ENCODE measurements at regions not wholly inside any gene's neighbourhood (a gene's known extent, or its start where the extent isn't known, plus 50 kb on each side); places are given as distances from the start of the nearest gene placed in this dataset.

GRCh38 chr14:44215660-44216059, 291.4 kb downstream of the FSCB start:
- H3K4me3 ChIP-seq (ENCODE audit: low read depth, low read length): no peak overlapping the region
- H3K36me3 ChIP-seq (ENCODE audit: control insufficient read depth, insufficient read depth, low read length): no peaks in the 10 kb centered on the region
- H3K27me3 ChIP-seq (ENCODE audit: control insufficient read depth, insufficient read depth, low read length): no peaks in the 10 kb centered on the region
- TF ChIP-seq, protein P1, sequence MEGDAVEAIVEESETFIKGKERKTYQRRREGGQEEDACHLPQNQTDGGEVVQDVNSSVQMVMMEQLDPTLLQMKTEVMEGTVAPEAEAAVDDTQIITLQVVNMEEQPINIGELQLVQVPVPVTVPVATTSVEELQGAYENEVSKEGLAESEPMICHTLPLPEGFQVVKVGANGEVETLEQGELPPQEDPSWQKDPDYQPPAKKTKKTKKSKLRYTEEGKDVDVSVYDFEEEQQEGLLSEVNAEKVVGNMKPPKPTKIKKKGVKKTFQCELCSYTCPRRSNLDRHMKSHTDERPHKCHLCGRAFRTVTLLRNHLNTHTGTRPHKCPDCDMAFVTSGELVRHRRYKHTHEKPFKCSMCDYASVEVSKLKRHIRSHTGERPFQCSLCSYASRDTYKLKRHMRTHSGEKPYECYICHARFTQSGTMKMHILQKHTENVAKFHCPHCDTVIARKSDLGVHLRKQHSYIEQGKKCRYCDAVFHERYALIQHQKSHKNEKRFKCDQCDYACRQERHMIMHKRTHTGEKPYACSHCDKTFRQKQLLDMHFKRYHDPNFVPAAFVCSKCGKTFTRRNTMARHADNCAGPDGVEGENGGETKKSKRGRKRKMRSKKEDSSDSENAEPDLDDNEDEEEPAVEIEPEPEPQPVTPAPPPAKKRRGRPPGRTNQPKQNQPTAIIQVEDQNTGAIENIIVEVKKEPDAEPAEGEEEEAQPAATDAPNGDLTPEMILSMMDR (IDR thresholded peaks at IDR 0.05; ENCODE audit: insufficient read depth, low read length, severe bottlenecking): no peak
- no peak for DNase-seq (ENCODE audit: low read depth)
- FAIRE-seq: no peak

DNA sequence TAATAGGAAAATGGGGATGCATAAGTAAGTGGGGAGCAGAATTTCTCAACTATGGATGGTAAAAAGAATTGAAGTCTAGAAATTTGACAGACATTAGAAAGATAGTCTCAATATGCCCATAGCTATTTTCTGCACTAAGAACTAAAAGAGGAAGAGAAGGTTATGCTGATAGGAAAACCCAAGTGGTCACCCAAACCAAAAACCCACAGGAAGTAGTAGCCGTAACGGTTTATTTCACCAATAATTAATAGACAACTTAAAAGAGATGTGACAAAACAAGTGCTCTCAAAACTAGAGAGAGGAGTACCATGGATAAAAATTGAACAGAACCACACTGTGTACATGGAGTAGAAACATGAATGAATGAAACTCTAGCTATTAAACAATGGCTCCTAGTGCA, 295.4 kb downstream of the FSCB start:
- no peak for FAIRE-seq

GRCh38 chr14:44204061-44204835, 302.8 kb downstream of the FSCB start:
- H3K27me3 ChIP-seq (ENCODE audit: control insufficient read depth, insufficient read depth, low read length): no peaks in the 10 kb centered on the region
- no peak for DNase-seq (ENCODE audit: low read depth)
- FAIRE-seq: no peak
- H3K4me3 ChIP-seq (ENCODE audit: low read depth, low read length): no peak overlapping the region
- no peaks in the 10 kb centered on the region for H3K36me3 ChIP-seq (ENCODE audit: control insufficient read depth, insufficient read depth, low read length)
- TF ChIP-seq, protein P1 (IDR thresholded peaks at IDR 0.05; ENCODE audit: insufficient read depth, low read length, severe bottlenecking): no peak

More for the DNA sequence above, 295.4 kb downstream of the FSCB start:
- no peaks in the 10 kb centered on the region for H3K27me3 ChIP-seq (ENCODE audit: control insufficient read depth, insufficient read depth, low read length)
- DNase-seq (ENCODE audit: low read depth): no peak
- no peaks in the 10 kb centered on the region for H3K36me3 ChIP-seq (ENCODE audit: control insufficient read depth, insufficient read depth, low read length)
- no peak overlapping the region for H3K4me3 ChIP-seq (ENCODE audit: low read depth, low read length)
- TF ChIP-seq, protein P1 (IDR thresholded peaks at IDR 0.05; ENCODE audit: insufficient read depth, low read length, severe bottlenecking): no peak

DNA sequence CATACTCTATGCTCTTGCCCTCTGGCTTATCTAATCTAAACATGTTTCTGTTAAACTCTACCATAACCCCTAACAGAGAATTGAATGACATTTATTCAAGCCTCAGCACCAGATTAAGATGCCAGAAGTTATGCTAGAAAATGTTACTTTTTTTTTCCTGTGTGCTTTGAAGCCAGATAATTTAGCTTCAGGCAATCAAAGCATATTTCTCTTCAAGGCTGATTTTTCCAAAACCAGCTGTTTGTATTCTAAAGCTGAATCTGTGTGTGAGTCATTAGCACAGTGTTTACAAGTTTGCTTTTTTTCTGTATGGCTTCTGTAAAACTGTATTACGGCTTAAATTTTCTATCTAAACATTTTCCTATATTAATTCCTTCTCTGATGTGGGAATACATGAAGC, 326.1 kb downstream of the FSCB start:
- H3K36me3 ChIP-seq (ENCODE audit: control insufficient read depth, insufficient read depth, low read length): no peaks in the 10 kb centered on the region
- no peaks in the 10 kb centered on the region for H3K27me3 ChIP-seq (ENCODE audit: control insufficient read depth, insufficient read depth, low read length)
- FAIRE-seq (no peak), DNase-seq (ENCODE audit: low read depth) (no peak)
- TF ChIP-seq, protein P1 (IDR thresholded peaks at IDR 0.05; ENCODE audit: insufficient read depth, low read length, severe bottlenecking): no peak
- no peak overlapping the region for H3K4me3 ChIP-seq (ENCODE audit: low read depth, low read length)

DNA sequence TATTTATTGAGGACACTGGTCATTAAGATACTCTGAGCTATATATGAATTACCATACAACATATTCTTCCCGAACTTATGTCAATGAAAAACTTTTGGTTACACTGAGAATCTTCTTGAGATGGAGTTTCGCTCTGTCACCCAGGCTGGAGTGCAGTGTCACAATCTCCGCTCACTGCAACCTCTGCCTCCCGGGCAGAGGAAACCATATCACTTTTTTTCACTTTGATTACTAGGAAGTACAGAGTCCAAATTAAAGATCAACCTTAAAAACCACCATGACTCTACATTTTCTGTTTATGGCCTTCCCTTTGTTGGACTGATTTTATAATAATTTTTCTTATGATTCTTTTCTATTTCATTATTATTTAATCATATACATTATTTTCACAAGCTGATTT, 336.5 kb downstream of the FSCB start:
- no peaks in the 10 kb centered on the region for H3K36me3 ChIP-seq (ENCODE audit: control insufficient read depth, insufficient read depth, low read length)
- TF ChIP-seq, protein P1 (IDR thresholded peaks at IDR 0.05; ENCODE audit: insufficient read depth, low read length, severe bottlenecking): no peak
- DNase-seq (ENCODE audit: low read depth) (no peak), FAIRE-seq (no peak)
- H3K4me3 ChIP-seq (ENCODE audit: low read depth, low read length): no peak overlapping the region
- no peaks in the 10 kb centered on the region for H3K27me3 ChIP-seq (ENCODE audit: control insufficient read depth, insufficient read depth, low read length)

DNA sequence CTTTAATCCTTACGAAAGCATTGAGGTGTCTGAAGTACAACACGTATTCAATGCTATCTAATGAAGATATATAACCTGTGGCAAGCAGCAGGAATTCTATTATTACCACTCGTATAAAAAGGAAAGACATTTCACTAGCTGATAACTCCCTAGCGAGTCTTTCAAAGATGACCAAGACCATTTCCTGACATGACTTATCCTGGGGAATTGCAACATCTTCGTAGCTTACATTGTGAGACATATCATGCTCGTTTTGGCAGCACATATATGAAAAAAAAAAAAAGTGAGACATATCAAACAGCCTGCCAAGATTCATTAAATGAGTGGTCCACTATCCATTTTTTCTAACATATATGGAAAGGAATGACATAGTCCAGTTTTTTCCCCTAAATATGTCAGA, 337.0 kb downstream of the FSCB start:
- H3K4me3 ChIP-seq (ENCODE audit: low read depth, low read length): no peak overlapping the region
- H3K36me3 ChIP-seq (ENCODE audit: control insufficient read depth, insufficient read depth, low read length): no peaks in the 10 kb centered on the region
- TF ChIP-seq, protein P1 (IDR thresholded peaks at IDR 0.05; ENCODE audit: insufficient read depth, low read length, severe bottlenecking): no peak
- DNase-seq (ENCODE audit: low read depth) (no peak), FAIRE-seq (no peak)
- no peaks in the 10 kb centered on the region for H3K27me3 ChIP-seq (ENCODE audit: control insufficient read depth, insufficient read depth, low read length)
